ENCODE measurements at regions not wholly inside any gene's neighbourhood (a gene's known extent, or its start where the extent isn't known, plus 50 kb on each side); places are given as distances from the start of the nearest gene placed in this dataset.

GRCh38 chr20:52893498-52893897 lies 78.7 kb upstream of the TSHZ2 start:
- TF ChIP-seq EZH2 (IDR thresholded peaks at IDR 0.05; ENCODE audit: low read depth) (no peak), CTCF (conservative IDR thresholded peaks at IDR 0.05) (no peak)

Data from PC-9 (cell line).